GM12872 (cell line): ENCODE measurements at regions not wholly inside any gene's neighbourhood (a gene's known extent, or its start where the extent isn't known, plus 50 kb on each side); places are given as distances from the start of the nearest gene placed in this dataset.

Experiments used
- TF ChIP-seq, protein P1 (sequence below): IDR thresholded peaks from 3 replicates; pipeline ENCODE4 v1.5.1; 2011; ENCODE audit warnings: low read depth, mild to moderate bottlenecking, low read length, moderate library complexity; ENCODE audit not compliant: insufficient read depth

DNA sequence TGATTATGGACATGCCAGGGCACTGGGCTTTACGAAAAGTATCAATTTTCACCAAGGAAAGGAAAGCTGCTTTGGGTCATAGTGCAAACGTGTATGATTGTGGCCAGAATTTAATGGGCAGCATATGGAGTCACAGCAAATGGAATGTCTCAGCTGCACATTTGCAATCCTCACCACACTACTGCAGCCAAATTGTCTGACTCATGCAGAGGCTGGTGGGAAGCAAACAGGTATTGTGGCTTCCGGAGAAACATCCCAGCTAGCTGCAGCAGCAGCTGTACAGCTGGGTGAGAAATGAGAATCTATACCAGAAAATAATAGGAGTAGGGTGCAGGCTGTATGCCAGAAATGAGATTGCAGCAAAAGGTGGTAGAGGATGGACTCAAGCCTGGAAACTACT is 374.7 kb upstream of the VWC2 start:
- TF ChIP-seq, protein P1, sequence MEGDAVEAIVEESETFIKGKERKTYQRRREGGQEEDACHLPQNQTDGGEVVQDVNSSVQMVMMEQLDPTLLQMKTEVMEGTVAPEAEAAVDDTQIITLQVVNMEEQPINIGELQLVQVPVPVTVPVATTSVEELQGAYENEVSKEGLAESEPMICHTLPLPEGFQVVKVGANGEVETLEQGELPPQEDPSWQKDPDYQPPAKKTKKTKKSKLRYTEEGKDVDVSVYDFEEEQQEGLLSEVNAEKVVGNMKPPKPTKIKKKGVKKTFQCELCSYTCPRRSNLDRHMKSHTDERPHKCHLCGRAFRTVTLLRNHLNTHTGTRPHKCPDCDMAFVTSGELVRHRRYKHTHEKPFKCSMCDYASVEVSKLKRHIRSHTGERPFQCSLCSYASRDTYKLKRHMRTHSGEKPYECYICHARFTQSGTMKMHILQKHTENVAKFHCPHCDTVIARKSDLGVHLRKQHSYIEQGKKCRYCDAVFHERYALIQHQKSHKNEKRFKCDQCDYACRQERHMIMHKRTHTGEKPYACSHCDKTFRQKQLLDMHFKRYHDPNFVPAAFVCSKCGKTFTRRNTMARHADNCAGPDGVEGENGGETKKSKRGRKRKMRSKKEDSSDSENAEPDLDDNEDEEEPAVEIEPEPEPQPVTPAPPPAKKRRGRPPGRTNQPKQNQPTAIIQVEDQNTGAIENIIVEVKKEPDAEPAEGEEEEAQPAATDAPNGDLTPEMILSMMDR, result no peak

DNA sequence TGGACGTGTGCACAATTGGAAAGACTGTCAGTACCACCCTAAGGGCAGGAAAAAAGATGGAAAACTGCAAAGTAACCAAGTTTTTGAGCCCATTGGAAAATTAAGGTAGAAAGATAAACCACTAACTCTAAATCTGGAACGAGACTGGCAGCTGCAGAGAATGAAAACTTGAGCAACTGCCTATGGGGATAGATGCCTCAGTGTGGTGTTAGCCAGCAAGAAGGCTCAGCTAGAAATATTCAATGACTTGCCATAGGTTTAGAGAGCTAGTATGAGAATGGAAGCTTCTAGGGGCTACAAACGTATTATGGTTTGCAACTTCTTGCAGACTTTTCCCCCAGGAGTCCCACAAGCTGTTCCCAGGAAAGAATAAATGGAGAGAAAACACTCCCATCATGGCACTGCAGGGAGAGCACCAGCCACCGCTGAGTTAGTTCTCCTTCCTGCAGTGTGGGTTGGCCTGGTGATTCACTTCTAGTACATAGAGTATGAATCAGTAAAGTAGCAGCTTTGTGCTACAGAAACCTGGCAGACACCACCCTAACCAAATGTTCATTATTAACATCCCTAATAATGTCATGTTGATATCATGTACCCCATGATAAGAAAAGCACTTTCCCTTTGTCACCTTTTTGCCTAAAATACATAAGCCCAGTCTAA is 372.4 kb upstream of the VWC2 start:
- TF ChIP-seq, protein P1, result no peak

GRCh38 chr7:49403844-49404243 is 369.6 kb upstream of the VWC2 start:
- TF ChIP-seq, protein P1, result no peak

- TF ChIP-seq, protein P1, result no peak
Measured at GRCh38 chr7:49407205-49407604, 366.2 kb upstream of the VWC2 start.

- TF ChIP-seq, protein P1, result no peak
Measured at GRCh38 chr7:49417034-49417433, 356.4 kb upstream of the VWC2 start.

GRCh38 chr7:49418963-49419362 is 354.5 kb upstream of the VWC2 start:
- TF ChIP-seq, protein P1, result no peak

DNA sequence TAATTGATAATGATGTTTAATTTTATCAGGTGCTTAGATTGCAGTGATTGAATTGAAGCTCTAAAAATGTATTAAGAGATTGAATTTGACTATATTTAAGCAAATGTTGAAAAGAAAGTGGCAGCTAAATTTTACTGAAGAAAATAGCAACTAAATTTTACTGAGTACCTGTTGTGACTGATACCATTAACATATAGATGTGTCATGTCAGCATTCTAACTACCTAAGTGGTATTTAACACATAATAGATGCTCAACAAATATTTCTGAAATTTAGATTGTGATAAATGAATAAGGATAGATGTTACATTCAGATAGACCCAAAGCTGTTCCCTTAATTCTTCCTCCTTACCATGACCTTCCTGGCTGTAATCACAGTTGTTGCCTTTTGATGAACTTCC is 350.9 kb upstream of the VWC2 start:
- TF ChIP-seq, protein P1, result no peak
